Vagina (tissue), 2 donors: ENCODE measurements at regions not wholly inside any gene's neighbourhood (a gene's known extent, or its start where the extent isn't known, plus 50 kb on each side); places are given as distances from the start of the nearest gene placed in this dataset.

Source experiments
- CTCF ChIP-seq, 3 experiments: fragments of 450-650 bp in 2 of 3; fragments of 200-600 bp in 1 of 3; sonication (generic) in 1 of 3; IDR thresholded peaks; one replicate each; pipeline ENCODE4 v1.5.1; 2017 to 2019; ENCODE audit warnings: antibody characterized with exemption in 3 of 3, mild to moderate bottlenecking in 2 of 3, moderate library complexity in 2 of 3
- POLR2A ChIP-seq, 2 donors: fragments of 450-650 bp; IDR thresholded peaks; one replicate each; pipeline ENCODE4 v1.6.1; 2017; ENCODE audit warnings: antibody characterized with exemption in 2 of 2, mild to moderate bottlenecking in 2 of 2, moderate library complexity in 2 of 2
- POLR2AphosphoS5 ChIP-seq, 2 donors: sonication (generic); formaldehyde crosslinking; IDR thresholded peaks; one replicate each; pipeline ENCODE4 v1.9.0; 2017; ENCODE audit warnings: antibody characterized with exemption in 2 of 2, mild to moderate bottlenecking in 2 of 2, low read depth in 1 of 2; ENCODE audit not compliant: insufficient read depth in 1 of 2

- TF ChIP-seq POLR2A (IDR thresholded peaks at IDR 0.05) (no peak), CTCF (IDR thresholded peaks at IDR 0.05) (no peak), POLR2AphosphoS5 (IDR thresholded peaks at IDR 0.05; ENCODE audit: insufficient read depth in 1 of 2, low read depth in 1 of 2) (no peak)
These were observed 1196.9 kb downstream of the NLGN4X start for GRCh38 chrX:5031792-5032191.
